ENCODE measurements at regions not wholly inside any gene's neighbourhood (a gene's known extent, or its start where the extent isn't known, plus 50 kb on each side); places are given as distances from the start of the nearest gene placed in this dataset.

DNA sequence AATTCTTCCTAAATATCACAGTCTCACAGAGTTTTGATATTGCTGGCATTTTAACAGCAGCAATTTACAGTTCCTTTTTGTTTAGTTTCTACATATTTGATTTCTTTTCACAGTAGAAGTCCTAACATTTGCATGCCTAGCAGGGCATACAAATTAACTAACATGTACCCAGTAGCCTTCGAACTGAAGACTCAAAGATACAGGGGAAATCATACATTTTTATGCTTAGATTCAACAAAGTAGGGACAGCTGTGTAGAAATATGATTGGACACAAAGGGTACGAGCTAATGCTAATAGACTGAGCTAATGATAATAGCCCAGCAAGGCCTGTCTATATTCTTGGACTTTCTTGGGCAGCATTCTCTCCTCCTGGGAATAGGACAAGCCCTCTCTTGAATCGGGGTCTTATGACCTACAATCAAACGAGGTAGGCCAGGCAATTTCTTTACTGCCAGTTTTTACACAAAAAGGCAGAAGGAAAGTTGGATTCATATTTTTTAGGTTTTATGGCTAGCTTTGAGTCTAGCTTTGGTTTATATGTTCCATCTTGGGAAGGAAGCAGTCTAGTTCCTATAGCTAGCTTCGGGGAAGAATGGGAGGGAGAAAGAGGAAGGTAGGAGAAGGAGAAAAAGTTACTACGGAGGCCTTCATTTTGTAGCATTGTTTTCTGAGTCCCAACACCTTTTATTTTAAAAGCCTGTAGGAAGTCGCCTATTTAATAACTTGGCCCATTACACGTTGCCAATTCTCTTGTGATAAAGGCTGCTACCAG lies 115.8 kb downstream of the HFE start:
- peaks cover 0 to 61% (median 8%) of the 10 kb centered on the region in 4 donors for H3K27me3 ChIP-seq
- 58 to 66% methylated on average over 8 of the region's 8 CpGs for WGBS, 2 donors
- H3K4me3 ChIP-seq: no peak overlapping the region
- TF ChIP-seq, protein P1, sequence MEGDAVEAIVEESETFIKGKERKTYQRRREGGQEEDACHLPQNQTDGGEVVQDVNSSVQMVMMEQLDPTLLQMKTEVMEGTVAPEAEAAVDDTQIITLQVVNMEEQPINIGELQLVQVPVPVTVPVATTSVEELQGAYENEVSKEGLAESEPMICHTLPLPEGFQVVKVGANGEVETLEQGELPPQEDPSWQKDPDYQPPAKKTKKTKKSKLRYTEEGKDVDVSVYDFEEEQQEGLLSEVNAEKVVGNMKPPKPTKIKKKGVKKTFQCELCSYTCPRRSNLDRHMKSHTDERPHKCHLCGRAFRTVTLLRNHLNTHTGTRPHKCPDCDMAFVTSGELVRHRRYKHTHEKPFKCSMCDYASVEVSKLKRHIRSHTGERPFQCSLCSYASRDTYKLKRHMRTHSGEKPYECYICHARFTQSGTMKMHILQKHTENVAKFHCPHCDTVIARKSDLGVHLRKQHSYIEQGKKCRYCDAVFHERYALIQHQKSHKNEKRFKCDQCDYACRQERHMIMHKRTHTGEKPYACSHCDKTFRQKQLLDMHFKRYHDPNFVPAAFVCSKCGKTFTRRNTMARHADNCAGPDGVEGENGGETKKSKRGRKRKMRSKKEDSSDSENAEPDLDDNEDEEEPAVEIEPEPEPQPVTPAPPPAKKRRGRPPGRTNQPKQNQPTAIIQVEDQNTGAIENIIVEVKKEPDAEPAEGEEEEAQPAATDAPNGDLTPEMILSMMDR (IDR thresholded peaks at IDR 0.05): no peak
- H3K9me3 ChIP-seq: no peaks in the 10 kb centered on the region
- ATAC-seq (no peak), DNase-seq (no peak), FAIRE-seq (no peak)
- intact Hi-C loops (cut with DNase I): no loop called here
- H3K36me3 ChIP-seq: no peaks in the 10 kb centered on the region
- H3K4me1 ChIP-seq: peaks cover 0 to 5% (median 0%) of the 10 kb centered on the region in 3 donors
- H3K27ac ChIP-seq: no peak overlapping the region

DNA sequence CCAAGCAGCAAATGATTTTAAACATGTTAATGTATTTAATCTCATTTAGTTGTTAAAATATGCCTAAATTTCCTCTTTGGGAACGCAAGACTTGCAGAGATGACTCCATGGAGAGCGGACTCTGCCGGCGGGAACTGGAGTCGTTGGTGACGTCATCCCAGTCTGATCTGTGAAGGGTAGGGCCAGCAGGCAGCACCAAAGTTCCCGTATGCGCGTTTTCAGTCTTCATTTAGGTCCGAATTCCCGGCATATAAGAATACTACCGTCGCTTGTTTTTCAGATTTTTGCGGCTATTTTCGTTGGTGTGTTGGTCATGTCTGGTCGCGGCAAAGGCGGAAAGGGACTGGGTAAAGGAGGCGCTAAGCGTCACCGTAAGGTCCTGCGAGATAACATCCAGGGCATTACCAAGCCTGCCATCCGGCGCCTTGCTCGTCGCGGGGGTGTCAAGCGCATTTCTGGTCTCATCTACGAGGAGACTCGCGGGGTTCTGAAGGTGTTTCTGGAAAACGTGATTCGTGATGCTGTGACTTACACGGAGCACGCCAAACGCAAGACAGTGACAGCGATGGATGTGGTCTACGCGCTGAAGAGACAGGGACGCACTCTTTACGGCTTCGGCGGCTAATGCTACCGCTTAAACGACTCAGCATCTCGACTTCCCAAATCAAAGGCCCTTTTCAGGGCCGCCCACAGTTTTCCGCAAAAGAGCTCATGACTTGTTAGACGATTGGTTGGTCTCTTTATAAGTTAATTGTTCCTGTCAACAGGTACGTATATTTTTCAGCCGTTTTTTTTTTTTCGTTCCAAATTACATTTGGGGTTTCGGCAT lies 117.3 kb downstream of the HFE start:
- Histone ChIP-seq H3K27ac (peak overlapping the region; percentile 60 to 92 (median 84)), H3K9me3 (no peaks in the 10 kb centered on the region), H3K4me1 (peaks cover 0 to 5% (median 0%) of the 10 kb centered on the region in 3 donors), H3K4me3 (peak overlapping the region; percentile 26 to 53 (median 42)), H3K36me3 (no peaks in the 10 kb centered on the region), H3K27me3 (peaks cover 0 to 48% (median 8%) of the 10 kb centered on the region in 4 donors)
- DNase-seq (peak; percentile 68 to 91 (median 82)), FAIRE-seq (peak; percentile 23), ATAC-seq (peak; percentile 79 to 87 (median 83))
- intact Hi-C loops (cut with DNase I): no loop called here
- TF ChIP-seq, protein P1 (IDR thresholded peaks at IDR 0.05): no peak
- WGBS, 2 donors: 4% methylated on average over 52 to 53 of the region's 53 CpGs

DNA sequence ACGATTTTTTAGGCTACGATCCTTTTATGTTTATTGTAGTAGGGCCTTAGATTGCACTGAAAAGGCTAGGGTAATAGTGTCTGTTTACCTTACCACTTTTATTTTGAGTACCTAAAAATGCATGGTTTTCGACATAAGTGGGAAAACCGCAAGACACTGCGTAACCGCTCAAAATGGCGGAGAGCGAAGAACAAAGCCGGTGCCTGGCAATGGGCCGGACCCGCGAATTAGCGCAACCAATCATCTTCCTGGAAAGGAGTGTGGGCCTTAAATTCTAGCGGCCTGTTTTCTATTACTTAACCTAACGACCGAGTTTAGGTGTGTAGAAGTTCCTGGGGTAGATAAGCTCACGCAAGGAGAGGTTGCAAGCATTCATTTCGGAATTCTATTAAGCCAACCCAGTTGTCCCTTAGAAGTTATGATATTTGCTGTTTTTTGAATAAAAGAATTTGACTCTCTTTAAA lies 118.0 kb downstream of the HFE start:
- FAIRE-seq (no peak), DNase-seq (peak in 3 of 6 donors; percentile 53 to 65 (median 58)), ATAC-seq (peak; percentile 69 to 82 (median 76))
- 4 to 6% methylated on average over 18 of the region's 18 CpGs for WGBS, 2 donors
- Histone ChIP-seq H3K36me3 (no peaks in the 10 kb centered on the region), H3K4me1 (peaks cover 0 to 2% (median 0%) of the 10 kb centered on the region in 3 donors), H3K27ac (peak overlapping the region; percentile 60 to 92 (median 84)), H3K27me3 (peaks cover 0 to 42% (median 8%) of the 10 kb centered on the region in 4 donors), H3K9me3 (no peaks in the 10 kb centered on the region), H3K4me3 (peak overlapping the region; percentile 26 to 53 (median 42))
- TF ChIP-seq, protein P1 (IDR thresholded peaks at IDR 0.05): no peak
- intact Hi-C loops (cut with DNase I): no loop called here

DNA sequence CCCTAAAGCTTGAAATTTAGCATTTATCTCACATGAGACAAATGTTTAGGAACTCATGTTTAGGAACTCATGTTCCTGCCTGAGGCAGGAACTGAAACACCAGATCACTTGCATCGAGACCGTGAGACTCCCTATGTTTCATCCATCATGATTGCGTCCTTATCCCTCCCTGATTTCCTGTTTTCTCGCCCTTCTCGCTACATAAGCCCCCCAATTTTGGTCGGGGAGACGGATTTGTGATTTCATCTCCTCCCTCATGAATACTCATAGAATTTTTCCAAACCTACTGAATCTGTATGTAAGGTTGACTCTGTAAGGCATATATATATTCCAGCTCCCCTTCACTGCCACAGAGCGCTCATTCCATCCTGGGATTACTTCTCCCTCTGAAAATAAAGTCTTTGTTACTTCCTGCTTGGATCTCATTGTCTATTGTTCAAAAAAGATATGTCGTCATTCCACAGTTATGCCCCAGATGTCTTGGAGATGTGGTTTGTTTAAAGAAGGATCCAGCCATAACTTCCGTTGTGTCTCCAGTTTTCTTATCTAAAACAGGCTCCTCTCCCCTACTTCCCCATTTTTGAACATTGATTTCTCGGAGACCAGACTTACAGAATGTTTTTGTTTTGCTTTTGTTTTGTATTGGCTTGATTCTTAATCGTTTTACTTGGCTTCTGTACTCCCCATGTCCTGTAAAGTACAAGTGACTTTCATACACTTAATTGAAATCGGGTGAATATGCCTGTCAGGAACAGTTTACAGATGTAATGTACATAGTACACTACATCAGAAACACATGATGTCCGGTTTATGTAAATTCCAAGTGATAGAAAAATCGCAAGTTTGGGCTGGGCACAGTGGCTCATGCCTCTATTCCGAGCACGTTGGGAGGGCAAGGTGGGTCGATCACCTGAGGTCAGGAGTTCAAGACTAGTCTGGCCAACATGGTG lies 118.7 kb downstream of the HFE start:
- TF ChIP-seq, protein P1 (IDR thresholded peaks at IDR 0.05): no peak
- no peak for FAIRE-seq
- no peak for DNase-seq

More for the DNA sequence above, 118.7 kb downstream of the HFE start:
- Histone ChIP-seq H3K27me3 (peaks cover 0 to 36% (median 8%) of the 10 kb centered on the region in 4 donors), H3K36me3 (no peaks in the 10 kb centered on the region), H3K9me3 (no peaks in the 10 kb centered on the region), H3K4me3 (peak overlapping the region in 2 of 4 donors; percentile 35 to 49), H3K27ac (peak overlapping the region; percentile 60 to 92 (median 84)), H3K4me1 (no peaks in the 10 kb centered on the region)
- peak; percentile 17 to 42 (median 25) for ATAC-seq
- intact Hi-C loops (cut with DNase I): no loop called here
- WGBS, 2 donors: 12 to 14% methylated on average over 18 of the region's 18 CpGs

All from pancreas (tissue), 10 donors.